HG02571 (cell line): ENCODE measurements at regions not wholly inside any gene's neighbourhood (a gene's known extent, or its start where the extent isn't known, plus 50 kb on each side); places are given as distances from the start of the nearest gene placed in this dataset.

Source experiments
- ATAC-seq: cut with Tn5 transposase; IDR thresholded peaks from one replicate; pipeline ENCODE4 v1.9.1; 2021; ENCODE audit warnings: mild to moderate bottlenecking, moderate library complexity; ENCODE audit not compliant: unreplicated experiment

GRCh38 chr3:68328049-68328448 is 604.3 kb downstream of the TAFA4 start:
- no peak for ATAC-seq

GRCh38 chr3:68315964-68316363 is 616.4 kb downstream of the TAFA4 start:
- no peak for ATAC-seq

GRCh38 chr3:68315546-68315945 is 616.8 kb downstream of the TAFA4 start:
- no peak for ATAC-seq

- ATAC-seq, result no peak
Measured at GRCh38 chr3:68306571-68306970, 625.8 kb downstream of the TAFA4 start.

GRCh38 chr3:68295457-68295856 is 636.9 kb downstream of the TAFA4 start:
- no peak for ATAC-seq

- no peak for ATAC-seq
Measured at GRCh38 chr3:68290333-68290732, 635.9 kb upstream of the SUCLG2 start.

- no peak for ATAC-seq
Measured at GRCh38 chr3:68288085-68288484, 633.7 kb upstream of the SUCLG2 start.

GRCh38 chr3:68287101-68287500 is 632.7 kb upstream of the SUCLG2 start:
- ATAC-seq, result no peak

- ATAC-seq, result no peak
Measured at GRCh38 chr3:68274286-68274685, 619.9 kb upstream of the SUCLG2 start.

- ATAC-seq, result no peak
Measured at GRCh38 chr3:68271145-68271544, 616.7 kb upstream of the SUCLG2 start.

- ATAC-seq, result no peak
Measured at GRCh38 chr3:68256635-68257223, 602.3 kb upstream of the SUCLG2 start.

- no peak for ATAC-seq
Measured at GRCh38 chr3:68249265-68249664, 594.9 kb upstream of the SUCLG2 start.

GRCh38 chr3:68242606-68243005 is 588.2 kb upstream of the SUCLG2 start:
- no peak for ATAC-seq

- no peak for ATAC-seq
Measured at GRCh38 chr3:68239542-68239941, 585.1 kb upstream of the SUCLG2 start.

GRCh38 chr3:68234076-68234780 is 579.8 kb upstream of the SUCLG2 start:
- no peak for ATAC-seq

- no peak for ATAC-seq
Measured at GRCh38 chr3:68228856-68229255, 574.4 kb upstream of the SUCLG2 start.

GRCh38 chr3:68220832-68221231 is 566.4 kb upstream of the SUCLG2 start:
- ATAC-seq, result no peak

- no peak for ATAC-seq
Measured at GRCh38 chr3:68211637-68212036, 557.2 kb upstream of the SUCLG2 start.

- no peak for ATAC-seq
Measured at GRCh38 chr3:68210635-68211034, 556.2 kb upstream of the SUCLG2 start.

GRCh38 chr3:68207327-68207726 is 552.9 kb upstream of the SUCLG2 start:
- no peak for ATAC-seq

- ATAC-seq, result no peak
Measured at GRCh38 chr3:68206524-68207117, 552.2 kb upstream of the SUCLG2 start.

- no peak for ATAC-seq
Measured at GRCh38 chr3:68186733-68187132, 532.3 kb upstream of the SUCLG2 start.
